ENCODE measurements at regions not wholly inside any gene's neighbourhood (a gene's known extent, or its start where the extent isn't known, plus 50 kb on each side); places are given as distances from the start of the nearest gene placed in this dataset.

- TF ChIP-seq CTCF (IDR thresholded peaks at IDR 0.05) (no peak), POLR2A (IDR thresholded peaks at IDR 0.05) (no peak)
These were observed 56.2 kb upstream of the PTGR2 start for GRCh38 chr14:73795466-73795865.

Measured in vagina (tissue), 2 donors.